Panc1 (cell line): ENCODE measurements at regions not wholly inside any gene's neighbourhood (a gene's known extent, or its start where the extent isn't known, plus 50 kb on each side); places are given as distances from the start of the nearest gene placed in this dataset.
A peak's percentile ranks its signal among the peaks of the same experiment; 100 is the strongest.

Experiments
- TF ChIP-seq, protein P1 (sequence below): fragments of 450-650 bp; IDR thresholded peaks from 2 replicates; pipeline ENCODE4 v1.5.1; 2017; ENCODE audit warnings: mild to moderate bottlenecking
- TF ChIP-seq, protein P2 (sequence below), 2 experiments: IDR thresholded peaks; 2 replicates each; pipeline ENCODE4 v1.6.1; 2011 to 2012; ENCODE audit warnings: low read depth in 2 of 2, control low read depth in 1 of 2, low read length in 1 of 2, mild to moderate bottlenecking in 1 of 2, moderate library complexity in 1 of 2; ENCODE audit not compliant: insufficient read depth in 1 of 2

DNA sequence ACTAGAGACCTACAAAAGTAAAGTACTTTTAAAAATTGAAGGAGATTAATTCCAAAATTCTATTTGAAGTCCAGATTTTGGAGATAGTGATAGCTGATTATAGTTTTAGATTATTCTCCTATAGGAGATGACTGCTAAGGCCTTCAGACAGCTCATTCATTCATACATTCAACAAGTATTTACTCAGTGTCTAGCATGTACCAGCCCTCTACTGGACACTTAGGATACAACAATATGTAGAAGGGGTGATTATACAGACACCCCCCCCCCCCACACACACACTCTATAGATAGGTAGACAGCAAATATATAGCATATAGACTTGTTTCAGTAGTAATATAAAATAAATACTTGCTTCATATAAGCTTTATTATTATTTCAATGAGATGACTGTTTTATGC is 60.4 kb upstream of the TAF9B start:
- TF ChIP-seq, protein P1, sequence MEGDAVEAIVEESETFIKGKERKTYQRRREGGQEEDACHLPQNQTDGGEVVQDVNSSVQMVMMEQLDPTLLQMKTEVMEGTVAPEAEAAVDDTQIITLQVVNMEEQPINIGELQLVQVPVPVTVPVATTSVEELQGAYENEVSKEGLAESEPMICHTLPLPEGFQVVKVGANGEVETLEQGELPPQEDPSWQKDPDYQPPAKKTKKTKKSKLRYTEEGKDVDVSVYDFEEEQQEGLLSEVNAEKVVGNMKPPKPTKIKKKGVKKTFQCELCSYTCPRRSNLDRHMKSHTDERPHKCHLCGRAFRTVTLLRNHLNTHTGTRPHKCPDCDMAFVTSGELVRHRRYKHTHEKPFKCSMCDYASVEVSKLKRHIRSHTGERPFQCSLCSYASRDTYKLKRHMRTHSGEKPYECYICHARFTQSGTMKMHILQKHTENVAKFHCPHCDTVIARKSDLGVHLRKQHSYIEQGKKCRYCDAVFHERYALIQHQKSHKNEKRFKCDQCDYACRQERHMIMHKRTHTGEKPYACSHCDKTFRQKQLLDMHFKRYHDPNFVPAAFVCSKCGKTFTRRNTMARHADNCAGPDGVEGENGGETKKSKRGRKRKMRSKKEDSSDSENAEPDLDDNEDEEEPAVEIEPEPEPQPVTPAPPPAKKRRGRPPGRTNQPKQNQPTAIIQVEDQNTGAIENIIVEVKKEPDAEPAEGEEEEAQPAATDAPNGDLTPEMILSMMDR = peak; percentile 41; the same call in 1 of the 2 replicates
- TF ChIP-seq, protein P2, sequence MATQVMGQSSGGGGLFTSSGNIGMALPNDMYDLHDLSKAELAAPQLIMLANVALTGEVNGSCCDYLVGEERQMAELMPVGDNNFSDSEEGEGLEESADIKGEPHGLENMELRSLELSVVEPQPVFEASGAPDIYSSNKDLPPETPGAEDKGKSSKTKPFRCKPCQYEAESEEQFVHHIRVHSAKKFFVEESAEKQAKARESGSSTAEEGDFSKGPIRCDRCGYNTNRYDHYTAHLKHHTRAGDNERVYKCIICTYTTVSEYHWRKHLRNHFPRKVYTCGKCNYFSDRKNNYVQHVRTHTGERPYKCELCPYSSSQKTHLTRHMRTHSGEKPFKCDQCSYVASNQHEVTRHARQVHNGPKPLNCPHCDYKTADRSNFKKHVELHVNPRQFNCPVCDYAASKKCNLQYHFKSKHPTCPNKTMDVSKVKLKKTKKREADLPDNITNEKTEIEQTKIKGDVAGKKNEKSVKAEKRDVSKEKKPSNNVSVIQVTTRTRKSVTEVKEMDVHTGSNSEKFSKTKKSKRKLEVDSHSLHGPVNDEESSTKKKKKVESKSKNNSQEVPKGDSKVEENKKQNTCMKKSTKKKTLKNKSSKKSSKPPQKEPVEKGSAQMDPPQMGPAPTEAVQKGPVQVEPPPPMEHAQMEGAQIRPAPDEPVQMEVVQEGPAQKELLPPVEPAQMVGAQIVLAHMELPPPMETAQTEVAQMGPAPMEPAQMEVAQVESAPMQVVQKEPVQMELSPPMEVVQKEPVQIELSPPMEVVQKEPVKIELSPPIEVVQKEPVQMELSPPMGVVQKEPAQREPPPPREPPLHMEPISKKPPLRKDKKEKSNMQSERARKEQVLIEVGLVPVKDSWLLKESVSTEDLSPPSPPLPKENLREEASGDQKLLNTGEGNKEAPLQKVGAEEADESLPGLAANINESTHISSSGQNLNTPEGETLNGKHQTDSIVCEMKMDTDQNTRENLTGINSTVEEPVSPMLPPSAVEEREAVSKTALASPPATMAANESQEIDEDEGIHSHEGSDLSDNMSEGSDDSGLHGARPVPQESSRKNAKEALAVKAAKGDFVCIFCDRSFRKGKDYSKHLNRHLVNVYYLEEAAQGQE (IDR thresholded peaks at IDR 0.05; ENCODE audit: insufficient read depth in 1 of 2, low read depth in 2 of 2, low read length in 1 of 2) = no peak
